K562 (cell line): ENCODE measurements at regions not wholly inside any gene's neighbourhood (a gene's known extent, or its start where the extent isn't known, plus 50 kb on each side); places are given as distances from the start of the nearest gene placed in this dataset.

ENCODE experiments used
- ATAC-seq: fragments of 200-7000 bp; cut with Tn5 transposase; 3 replicates; pipeline ENCODE4 v1.9.1; 2020; ENCODE audit warnings: moderate library complexity
- BruUV-seq: library from RNA; stranded (reverse); fragments of 400-500 nt; replicated peaks from 2 replicates; lab custom pipeline; 2021; lab: Mats Ljungman, UMichigan
- CTCF ChIA-PET: fragments of 300-600 bp; formaldehyde crosslinking; extraction: SDS; loops from one replicate; lab custom pipeline; 2021; ENCODE audit warnings: low intra/inter-chr PET ratio; lab: Yijun Ruan, JAX
- POLR2A ChIA-PET: fragments of 300-600, 350-650 bp; sonication (Branson Sonifier 250); formaldehyde crosslinking; extraction: SDS; loops from one replicate; lab custom pipeline; 2021; ENCODE audit warnings: antibody characterized with exemption, inconsistent platforms; lab: Yijun Ruan, JAX
- DNase-seq, 4 experiments: peaks; one replicate each; pipeline versions ENCODE4 v3.0.0 to v3.0.0-alpha.2; 2011 to 2018; ENCODE audit warnings: low spot score in 3 of 4, mixed read lengths in 3 of 4; ENCODE audit errors: extremely low read depth in 1 of 4
- FAIRE-seq: peaks from 2 replicates; lab custom pipeline; 2011; peaks lifted over from hg19 to GRCh38; lab: Jason Lieb, UNC
- H2AFZ ChIP-seq: 2 replicates; pipeline ENCODE4 v1.6.0; 2011; ENCODE audit warnings: low read depth, low read length, control low read depth, inconsistent platforms
- H3K27ac ChIP-seq: fragments of 200-600 bp; 3 replicates; pipeline ENCODE4 v1.8.0; 2011; ENCODE audit warnings: low read depth, mild to moderate bottlenecking, control low read depth, inconsistent platforms, low read length, moderate library complexity, mixed read lengths; ENCODE audit errors: extremely low read depth
- H3K27me3 ChIP-seq, 2 experiments: fragments of 300-600 bp in 1 of 2; 2 replicates in 1 of 2; 3 replicates in 1 of 2; pipeline versions ENCODE4 v1.6.0 to v1.8.0; 2011; ENCODE audit warnings: inconsistent platforms in 2 of 2, low read length in 2 of 2, mild to moderate bottlenecking in 1 of 2, mixed read lengths in 1 of 2, moderate library complexity in 1 of 2; ENCODE audit not compliant: control insufficient read depth in 2 of 2, insufficient read depth in 2 of 2
- H3K36me3 ChIP-seq: fragments of 300-600 bp; 3 replicates; pipeline ENCODE4 v1.8.0; 2011; ENCODE audit warnings: mild to moderate bottlenecking, low read length, inconsistent platforms; ENCODE audit not compliant: control insufficient read depth, insufficient read depth
- H3K4me1 ChIP-seq, 2 experiments: fragments of 200-600 bp in 1 of 2; replicated peaks in 1 of 2; 2 replicates in 1 of 2; 3 replicates in 1 of 2; pipeline versions ENCODE4 v1.5.1 to v1.8.0; 2011; ENCODE audit warnings: inconsistent platforms in 2 of 2, low read length in 2 of 2, mild to moderate bottlenecking in 1 of 2, mixed read lengths in 1 of 2, moderate library complexity in 1 of 2; ENCODE audit not compliant: control insufficient read depth in 2 of 2, insufficient read depth in 2 of 2
- H3K4me2 ChIP-seq: 2 replicates; pipeline ENCODE4 v1.6.1; 2011; ENCODE audit warnings: low read length, control low read depth, inconsistent platforms, mixed read lengths; ENCODE audit not compliant: insufficient read depth
- H3K4me3 ChIP-seq: fragments of 200-600 bp; sonication (generic), shearing (Covaris generic); 2 replicates; pipeline ENCODE4 v1.5.1; 2016; ENCODE audit warnings: control low read depth, inconsistent platforms
- H3K79me2 ChIP-seq: fragments of 200-600 bp; 3 replicates; pipeline ENCODE4 v1.8.0; 2011; ENCODE audit warnings: low read length, inconsistent platforms; ENCODE audit not compliant: control insufficient read depth, insufficient read depth
- H3K9ac ChIP-seq, 2 experiments: 2 replicates each; pipeline versions ENCODE4 v1.6.0 to v1.6.1; 2011; ENCODE audit warnings: low read depth in 2 of 2, low read length in 2 of 2, control low read depth in 1 of 2, inconsistent platforms in 1 of 2, mild to moderate bottlenecking in 1 of 2, mixed read lengths in 1 of 2; ENCODE audit not compliant: insufficient read depth in 1 of 2
- H3K9me1 ChIP-seq: one replicate; pipeline ENCODE4 v1.6.0; 2011; ENCODE audit warnings: inconsistent platforms, mild to moderate bottlenecking, low read length, moderate library complexity; ENCODE audit not compliant: control insufficient read depth, insufficient read depth
- H3K9me3 ChIP-seq: replicated peaks from 2 replicates; pipeline ENCODE4 v1.5.1; 2011; ENCODE audit warnings: low read depth, low read length, inconsistent platforms; ENCODE audit not compliant: control insufficient read depth, insufficient read depth
- H4K20me1 ChIP-seq: replicated peaks from 2 replicates; pipeline ENCODE4 v1.6.1; 2011; ENCODE audit warnings: low read length, inconsistent platforms, mixed read lengths; ENCODE audit not compliant: control insufficient read depth, insufficient read depth
- JUND ChIP-seq, 2 experiments: IDR thresholded peaks; 2 replicates in 1 of 2; 3 replicates in 1 of 2; pipeline ENCODE4 v1.6.1; 2011; ENCODE audit warnings: borderline replicate concordance in 2 of 2, low read depth in 2 of 2, low read length in 2 of 2, improper control_type of control experiment in 1 of 2, missing biosample characterization in 1 of 2, missing genetic modification characterization in 1 of 2, missing genetic modification reagents in 1 of 2
- ZFP91 ChIP-seq: sonication (generic); formaldehyde crosslinking; IDR thresholded peaks from 2 replicates; pipeline ENCODE4 v1.8.0; 2022; ENCODE audit warnings: mild to moderate bottlenecking, missing genetic modification reagents
- ZNF407 ChIP-seq: fragments of 450-650 bp; IDR thresholded peaks from 2 replicates; pipeline ENCODE4 v1.6.1; 2016; ENCODE audit warnings: low read depth
- ZNF57 ChIP-seq: fragments of 450-650 bp; formaldehyde crosslinking; IDR thresholded peaks from 2 replicates; pipeline ENCODE4 v1.4.0; 2020; ENCODE audit warnings: mild to moderate bottlenecking, moderate library complexity
- WGBS: fragments of 100-300 bp; shearing (Covaris generic); methylation state at CpG from one replicate; pipeline ENCODE4 v1.1.6; 2016; ENCODE audit warnings: low coverage, mixed read lengths; ENCODE audit not compliant: insufficient coverage; ENCODE audit errors: missing lambda C conversion rate; 5-methylcytosine and 5-hydroxymethylcytosine counted together
- in situ Hi-C: fragments of 300-500 bp; cut with MboI; formaldehyde crosslinking; loops from 4 replicates; pipeline ENCODE4 v1.15.0; 2018; ENCODE audit warnings: inconsistent platforms, mixed read lengths
- intact Hi-C: fragments of 100-400 bp; cut with micrococcal nuclease; formaldehyde crosslinking; loops from 2 replicates; pipeline ENCODE4 v1.14.2; 2022

GRCh38 chr4:180116840-180117239 is 2126.4 kb upstream of the TENM3 start:
- ChIA-PET POLR2A (no interaction called here), CTCF (no interaction called here)
- ATAC-seq: no peak
- Histone ChIP-seq H3K4me2 (no peak overlapping the region), H2AFZ (no peak overlapping the region), H3K9me1 (no peaks in the 10 kb centered on the region), H3K9ac (no peak overlapping the region), H3K27ac (no peak overlapping the region), H3K36me3 (no peaks in the 10 kb centered on the region), H3K27me3 (no peaks in the 10 kb centered on the region), H3K4me3 (no peak overlapping the region), H3K79me2 (no peaks in the 10 kb centered on the region), H3K4me1 (no peaks in the 10 kb centered on the region), H4K20me1 (no peaks in the 10 kb centered on the region), H3K9me3 (no peaks in the 10 kb centered on the region)
- no peak for FAIRE-seq
- intact Hi-C loops: no loop called here
- TF ChIP-seq JUND (IDR thresholded peaks at IDR 0.05; ENCODE audit: borderline replicate concordance, low read depth, low read length): no peak
- no peak for TF ChIP-seq JUND (tag; IDR thresholded peaks at IDR 0.05; ENCODE audit: borderline replicate concordance, low read depth, low read length)
- TF ChIP-seq ZNF407: no peak
- no peak for TF ChIP-seq ZFP91 (CRISPR knock-in tag)
- no peak for TF ChIP-seq ZNF57 (CRISPR knock-in tag)
- WGBS: 4% methylated on average over 4 of the region's 4 CpGs
- in situ Hi-C loops: no loop called here
- DNase-seq: no peak
- no TSS peak for BruUV-seq
